Islet of Langerhans (tissue), 1 donor: ENCODE measurements at regions not wholly inside any gene's neighbourhood (a gene's known extent, or its start where the extent isn't known, plus 50 kb on each side); places are given as distances from the start of the nearest gene placed in this dataset.
"Not testable (repeated sequence)": the region's sequence is repeated elsewhere in the genome, so short reads cannot be mapped to it uniquely, and the experiment has no call there.

Experiments
- FAIRE-seq: peaks from one replicate; lab custom pipeline; 2011; peaks lifted over from hg19 to GRCh38; lab: Jason Lieb, UNC

DNA sequence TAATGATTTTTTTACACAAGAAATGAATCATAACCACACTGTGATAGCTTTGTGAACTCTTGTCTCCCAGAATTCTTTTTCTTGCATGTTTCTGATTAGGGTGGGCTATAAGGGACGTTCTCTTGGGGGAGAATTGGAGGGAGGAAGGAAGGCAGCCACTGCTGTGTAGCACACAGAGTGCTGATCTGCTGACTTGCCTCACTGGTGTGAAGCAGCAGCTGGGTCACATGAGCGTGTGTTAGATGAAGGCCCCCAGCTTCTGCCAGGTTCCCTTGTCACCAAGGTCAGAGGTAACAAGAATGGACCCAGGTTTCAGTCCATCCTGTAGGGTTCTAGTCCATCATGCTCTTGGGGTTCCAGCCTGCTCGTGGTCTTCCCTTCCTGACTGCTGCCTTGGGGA is 107.4 kb upstream of the GLI2 start:
- no peak for FAIRE-seq

DNA sequence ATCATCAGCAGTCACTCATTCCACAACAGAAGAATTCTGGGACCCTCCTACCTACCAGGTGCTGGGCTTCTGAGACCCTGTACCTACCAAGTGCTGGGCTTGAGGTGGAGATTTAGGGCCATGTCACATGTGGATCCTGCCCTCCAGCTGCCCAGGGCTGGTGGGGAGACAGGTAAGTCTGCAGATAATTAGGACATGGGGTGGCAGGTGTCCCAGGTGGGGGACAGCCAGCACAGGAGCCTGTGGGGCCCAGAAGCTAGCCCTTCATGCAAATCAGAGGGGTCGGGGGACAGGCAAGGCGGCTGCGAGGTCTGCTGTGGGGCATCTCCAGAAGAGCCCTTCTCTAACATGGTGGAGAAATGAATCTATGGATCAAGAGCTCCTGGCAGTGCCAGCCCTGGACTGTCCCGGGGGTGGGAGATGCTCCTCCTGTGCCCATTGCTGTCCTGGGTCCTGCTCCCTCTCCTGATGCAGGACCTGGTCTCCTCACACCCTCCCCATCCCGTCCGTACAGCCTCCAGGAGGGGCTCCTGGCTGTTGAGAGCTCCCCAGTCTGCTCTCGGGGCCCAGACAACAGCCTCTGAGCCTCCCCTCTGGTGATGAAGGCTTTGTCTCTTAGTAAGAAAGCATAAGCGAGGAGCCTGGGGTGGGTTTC is 106.3 kb upstream of the GLI2 start:
- no peak for FAIRE-seq

DNA sequence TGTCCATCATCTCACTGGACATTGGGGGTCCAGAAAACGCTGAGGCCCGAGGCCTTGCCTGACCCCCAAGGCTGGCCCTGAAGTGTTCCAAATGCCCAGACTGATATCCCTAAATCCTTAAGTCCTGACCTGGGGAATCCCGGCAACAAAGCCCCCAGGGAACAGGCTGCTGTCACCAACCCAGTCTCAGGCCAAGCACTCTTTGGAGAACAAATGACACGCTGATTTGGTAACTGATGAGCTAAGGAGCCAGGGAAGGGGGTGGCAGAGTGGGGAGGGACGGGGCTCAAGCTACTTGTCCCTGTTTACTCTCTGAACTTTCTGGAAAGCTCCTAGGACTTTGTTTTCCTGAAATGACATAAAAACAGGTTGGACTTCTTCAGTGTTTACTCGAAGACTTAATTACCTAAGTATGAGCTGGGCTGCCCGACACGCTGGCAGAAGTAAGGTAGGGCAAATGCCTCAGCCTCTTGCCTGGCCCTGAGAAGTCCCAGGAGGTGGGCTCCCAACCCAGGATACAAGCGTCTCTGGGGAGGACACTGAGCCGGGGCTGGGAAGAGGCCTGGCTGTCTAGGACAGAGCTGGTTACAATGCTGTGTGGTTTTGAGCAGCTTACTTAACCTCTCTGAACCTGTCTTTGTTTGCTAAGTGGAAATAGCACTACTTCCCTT is 105.5 kb upstream of the GLI2 start:
- no peak for FAIRE-seq

DNA sequence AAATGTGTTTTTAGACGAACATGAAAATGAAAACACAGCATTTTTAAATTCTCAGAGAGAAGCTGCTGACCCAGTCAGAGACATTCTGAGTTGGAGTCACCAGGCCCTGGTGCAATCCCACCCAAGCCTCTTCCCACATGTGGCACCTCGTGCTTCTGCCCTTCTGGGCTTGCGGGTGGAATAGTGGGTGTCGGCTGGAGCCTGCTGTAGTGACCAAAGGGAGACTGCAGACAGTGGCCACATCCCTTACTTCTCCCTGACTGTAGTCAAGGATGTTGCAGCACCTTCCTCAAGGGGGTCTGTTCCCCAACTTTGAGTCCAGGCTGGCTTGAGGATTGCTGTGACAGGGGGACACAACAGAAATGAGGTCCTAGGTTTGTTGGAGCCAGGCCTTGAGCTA is 104.4 kb upstream of the GLI2 start:
- no peak for FAIRE-seq

DNA sequence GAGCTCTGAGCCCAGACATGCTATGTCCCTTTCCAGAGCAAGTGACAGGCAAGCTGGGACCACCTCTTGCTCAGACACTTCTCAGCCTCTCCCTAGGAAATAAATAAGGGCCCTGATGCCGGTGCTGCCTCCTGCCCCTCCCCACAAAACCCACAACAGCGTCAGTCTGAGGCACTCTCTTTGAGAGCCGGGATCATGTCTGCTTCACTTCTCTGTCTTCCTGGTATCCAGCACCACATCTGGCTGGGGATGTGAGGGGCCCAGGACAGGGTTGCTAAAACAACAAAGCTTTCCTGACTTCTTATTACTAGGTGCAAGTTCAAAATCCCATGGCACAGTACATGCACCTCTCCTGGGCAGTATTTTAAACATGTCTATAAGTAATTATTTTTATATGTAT is 103.9 kb upstream of the GLI2 start:
- no peak for FAIRE-seq

DNA sequence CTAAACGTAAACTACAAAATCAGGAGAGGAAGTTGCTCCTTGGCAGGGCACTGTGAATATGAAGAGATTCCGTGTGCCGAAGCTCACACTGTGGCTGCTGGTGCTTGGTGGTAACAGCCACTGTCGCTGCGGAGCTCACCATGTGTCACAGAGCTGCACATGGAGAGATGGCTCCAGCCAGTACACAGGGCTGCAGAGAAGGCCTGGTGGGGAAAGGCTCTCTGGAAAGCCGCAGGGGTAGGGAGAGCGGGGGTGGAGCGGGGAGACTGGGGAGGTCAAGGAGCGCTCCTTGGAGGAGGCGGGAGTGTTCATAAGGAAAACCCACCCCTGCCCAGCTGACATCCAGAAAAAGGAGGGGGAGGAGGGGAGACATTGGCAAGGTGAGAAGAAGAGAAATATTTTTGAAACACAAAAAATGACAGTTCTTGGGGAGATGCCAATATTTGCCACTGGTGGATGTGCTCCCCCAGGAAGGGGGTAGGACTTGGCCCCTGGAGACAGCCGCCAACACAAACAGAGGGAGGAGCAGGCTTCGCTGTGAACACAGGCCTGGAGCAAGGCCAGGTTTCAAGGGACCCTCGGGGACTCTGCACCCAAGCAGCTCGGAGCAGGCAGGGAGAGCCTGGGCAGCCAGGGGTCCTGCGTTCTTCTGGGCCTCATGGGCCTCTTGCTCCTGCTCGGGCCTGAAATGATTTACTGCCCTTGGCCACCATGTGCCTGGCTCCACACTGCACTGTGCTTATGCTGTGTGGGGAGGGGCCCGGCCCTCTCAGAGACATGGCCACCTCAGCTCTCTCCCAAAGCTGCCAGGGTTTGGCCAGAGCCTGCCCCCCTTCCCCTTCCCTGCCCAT is 102.6 kb upstream of the GLI2 start:
- FAIRE-seq, result no peak

DNA sequence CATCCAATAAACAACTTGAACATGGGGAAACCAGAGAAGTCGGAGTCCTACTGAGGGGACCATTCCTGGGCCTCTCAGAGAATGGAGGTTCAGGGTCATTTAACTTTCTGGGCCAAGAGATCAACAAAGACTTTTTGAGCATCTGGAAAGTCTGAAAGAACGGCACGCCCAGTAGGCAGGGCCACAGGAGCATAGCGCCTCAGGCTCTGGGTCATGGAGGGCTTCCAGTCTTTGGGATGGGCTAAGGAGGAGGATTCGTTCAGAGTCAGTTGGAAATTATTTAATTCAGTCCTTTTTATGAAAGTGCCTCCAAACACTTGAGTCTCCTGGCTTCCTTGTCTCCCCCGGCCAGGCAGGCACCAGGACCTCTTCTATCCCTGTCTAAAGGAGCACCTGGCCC is 101.1 kb upstream of the GLI2 start:
- FAIRE-seq, result no peak

DNA sequence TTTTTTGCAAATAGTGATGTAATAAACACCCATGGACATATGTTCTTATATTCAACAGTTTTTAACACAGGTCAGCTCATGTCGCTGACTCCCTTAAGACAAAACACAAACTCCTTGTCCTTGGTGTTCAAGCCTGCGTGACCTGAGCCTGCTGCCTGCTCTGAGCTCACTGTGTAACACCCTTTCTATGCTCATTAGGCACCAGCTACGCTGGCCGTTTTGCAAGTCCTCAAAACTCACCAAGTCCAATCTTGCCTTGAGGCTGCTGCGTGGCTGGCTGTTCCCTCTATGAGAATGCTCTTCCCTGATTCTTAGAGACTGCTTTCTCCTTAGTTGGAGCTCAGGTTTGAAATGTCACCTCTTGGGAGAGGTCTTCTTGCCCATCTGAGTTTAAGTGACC is 100.5 kb upstream of the GLI2 start:
- FAIRE-seq, result no peak

DNA sequence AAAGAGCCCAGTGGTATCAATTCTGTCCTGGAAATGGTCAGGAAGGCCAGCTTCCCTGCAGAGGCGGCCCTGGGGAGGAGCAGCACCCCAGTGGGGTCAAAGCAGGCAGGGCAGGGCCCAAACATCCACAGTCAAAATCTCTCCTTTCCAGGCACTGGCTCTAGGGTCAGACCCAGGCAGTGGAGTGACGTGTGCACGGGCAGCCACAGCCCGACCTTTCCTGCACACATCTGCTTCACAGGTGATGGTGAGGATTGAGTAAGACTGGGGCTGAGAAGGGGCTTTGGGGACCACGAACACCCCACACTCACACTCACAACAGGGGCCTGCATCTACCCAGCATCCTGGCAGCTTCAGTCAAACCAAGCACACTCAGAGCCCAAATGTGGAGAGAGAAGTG is 97.8 kb upstream of the GLI2 start:
- FAIRE-seq, result no peak

DNA sequence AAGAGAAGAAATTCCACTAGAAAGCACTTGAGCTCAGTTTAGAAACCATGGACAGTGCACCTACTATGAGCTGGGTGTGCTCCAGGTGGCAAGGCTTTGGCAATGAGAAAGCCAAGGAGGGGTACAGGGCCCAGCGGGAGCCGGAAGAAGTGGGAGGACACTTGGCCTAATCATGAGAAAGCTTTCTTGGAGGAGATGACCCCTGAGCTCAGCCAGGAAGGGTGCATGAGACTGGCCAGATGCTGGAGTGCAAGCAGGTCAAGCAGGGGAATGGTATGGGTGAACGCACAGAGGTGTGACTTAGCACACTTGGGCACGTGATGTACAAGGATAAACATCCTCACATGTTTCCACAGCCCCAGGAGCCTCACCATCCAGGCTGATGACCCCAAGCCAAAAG is 97.2 kb upstream of the GLI2 start:
- FAIRE-seq, result no peak

DNA sequence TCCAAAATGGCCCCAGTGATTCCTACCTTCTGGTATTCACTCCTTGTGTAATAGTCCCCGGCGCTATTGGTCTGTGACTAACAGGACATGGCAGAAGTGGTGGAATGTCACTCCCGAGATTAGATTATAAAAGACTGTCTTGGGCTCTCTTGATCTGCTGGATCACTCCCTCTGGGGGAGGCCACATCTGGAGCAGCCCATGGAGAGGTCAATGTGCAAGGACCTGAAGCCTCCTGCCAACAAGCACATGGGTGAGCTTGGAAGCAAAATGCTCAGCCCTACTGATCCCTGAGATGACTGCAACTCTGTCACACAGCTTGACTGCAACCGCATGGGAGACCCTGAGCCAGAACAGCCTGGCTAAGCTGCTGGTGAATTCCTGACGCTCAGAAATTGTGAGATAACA is 94.3 kb upstream of the GLI2 start:
- no peak for FAIRE-seq

DNA sequence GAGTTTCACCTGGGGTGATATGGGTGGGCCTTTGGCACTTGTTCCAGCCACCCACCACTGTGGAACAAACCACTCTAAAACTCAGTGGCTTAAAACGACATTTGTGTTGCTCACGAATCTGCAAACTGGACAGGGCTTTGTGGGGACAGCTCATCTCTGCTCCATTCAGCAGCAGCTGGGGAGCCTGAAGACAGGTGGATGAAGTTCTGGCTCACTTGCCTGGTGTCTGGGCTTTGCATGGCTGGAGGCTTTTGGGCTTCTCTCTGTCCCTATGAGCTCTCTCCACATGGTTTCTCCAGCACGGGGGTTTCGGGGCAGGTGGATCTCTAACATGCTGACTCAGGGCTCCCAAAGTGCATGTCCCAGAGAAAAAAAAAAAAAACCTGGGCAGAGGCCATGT is 93.0 kb upstream of the GLI2 start:
- FAIRE-seq, result no peak

DNA sequence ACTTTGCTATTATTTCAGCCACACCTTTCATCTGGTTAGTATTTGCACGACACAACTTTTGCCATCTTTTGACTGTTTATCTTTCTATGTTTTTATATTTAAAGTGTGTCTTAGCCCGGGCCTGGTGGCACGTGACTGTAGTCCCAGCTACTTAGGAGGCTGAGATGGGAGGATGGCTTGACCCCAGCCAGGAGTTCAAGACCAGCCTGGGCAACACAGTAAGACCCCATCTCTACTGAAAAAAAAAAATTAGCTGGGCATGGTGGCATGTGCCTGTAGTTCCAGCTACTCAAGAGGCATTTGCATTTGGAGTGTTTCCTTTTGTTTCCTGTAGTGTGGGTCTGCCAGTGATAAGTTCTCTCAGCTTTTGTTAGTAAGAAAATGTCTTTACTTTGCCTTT is 88.7 kb upstream of the GLI2 start:
- FAIRE-seq, result no peak

DNA sequence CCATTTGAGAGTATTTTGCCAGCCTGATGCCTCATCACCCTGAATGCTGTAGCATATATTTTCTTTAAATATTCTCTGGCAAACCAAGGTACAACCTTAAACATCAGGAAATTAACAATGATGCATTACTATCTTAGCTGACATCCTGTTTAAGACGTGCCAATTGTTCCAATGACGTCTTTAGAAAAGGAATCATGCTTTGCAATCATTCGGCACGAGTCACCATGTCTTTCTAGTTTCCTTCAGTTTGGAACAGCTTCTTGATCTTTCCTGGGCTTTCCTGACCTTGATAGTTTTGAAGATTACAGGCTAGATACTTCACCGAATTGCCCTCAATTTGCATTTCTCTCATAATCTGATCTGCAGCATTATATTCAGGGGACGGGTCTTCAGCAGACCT is 88.2 kb upstream of the GLI2 start:
- FAIRE-seq, result no peak

DNA sequence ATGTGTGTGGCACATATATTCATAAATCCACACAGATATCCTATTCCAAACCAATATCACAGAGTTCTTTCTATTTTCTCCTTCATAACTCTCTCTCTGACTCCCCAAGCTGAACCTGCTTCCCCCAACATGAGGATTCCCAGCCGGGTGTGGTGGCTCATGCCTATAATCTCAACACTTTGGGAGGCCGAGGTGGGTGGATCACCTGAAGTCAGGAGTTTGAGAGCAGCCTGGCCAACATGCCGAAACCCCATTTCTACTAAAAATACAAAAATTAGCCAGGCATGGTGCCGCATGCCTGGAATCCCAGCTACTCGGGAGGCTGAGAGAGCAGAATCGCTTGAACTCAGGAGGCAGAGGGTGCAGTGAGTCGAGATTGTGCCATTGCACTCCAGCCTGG is 86.3 kb upstream of the GLI2 start:
- FAIRE-seq, result not testable (repeated sequence)

DNA sequence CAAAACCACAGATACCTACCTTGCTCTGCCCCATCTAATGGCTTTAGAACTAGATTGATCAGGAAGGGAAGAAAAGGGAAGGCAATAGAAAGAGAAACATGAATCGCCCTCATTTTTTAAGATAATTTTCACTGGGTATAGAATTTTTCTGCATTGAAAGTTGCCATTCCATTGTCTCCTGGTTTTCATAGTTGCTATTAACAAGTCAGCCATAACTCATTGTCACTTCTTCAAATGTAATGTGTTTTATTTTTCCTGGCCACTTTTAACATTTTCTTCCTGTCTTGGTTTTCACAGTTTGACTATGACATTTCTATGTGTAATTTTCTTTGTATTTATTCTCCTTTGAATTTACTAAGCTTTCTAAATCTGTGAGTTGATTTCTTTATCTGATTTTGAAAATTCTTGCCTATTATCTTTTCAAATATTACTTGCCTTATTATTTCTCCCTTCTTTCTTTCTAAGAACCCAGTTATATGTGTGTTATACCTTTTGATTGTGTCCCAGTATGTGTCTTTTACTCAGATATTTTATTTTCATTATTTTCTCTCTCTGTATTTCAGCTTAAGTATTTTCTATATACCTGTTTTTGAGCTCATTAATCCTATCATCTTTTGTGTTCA is 85.5 kb upstream of the GLI2 start:
- peak; percentile 64 for FAIRE-seq

DNA sequence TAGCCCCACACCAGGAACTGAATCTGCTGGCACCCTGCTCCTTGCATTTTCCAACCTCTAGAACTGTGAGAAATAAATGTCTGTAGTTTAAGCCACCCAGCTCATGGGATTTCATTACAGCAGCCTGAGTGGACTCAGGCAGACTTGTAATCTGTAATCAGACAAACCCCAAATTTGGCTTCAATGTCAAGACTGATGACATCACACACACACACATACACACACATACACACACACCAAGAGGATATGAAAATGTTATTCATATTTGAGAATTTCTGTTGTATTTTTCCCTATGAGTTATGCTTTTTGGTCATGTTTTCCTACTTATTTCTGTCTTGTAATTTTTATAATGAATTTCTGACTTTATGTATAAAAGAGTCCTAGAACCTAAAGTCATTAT is 83.8 kb upstream of the GLI2 start:
- FAIRE-seq, result no peak

DNA sequence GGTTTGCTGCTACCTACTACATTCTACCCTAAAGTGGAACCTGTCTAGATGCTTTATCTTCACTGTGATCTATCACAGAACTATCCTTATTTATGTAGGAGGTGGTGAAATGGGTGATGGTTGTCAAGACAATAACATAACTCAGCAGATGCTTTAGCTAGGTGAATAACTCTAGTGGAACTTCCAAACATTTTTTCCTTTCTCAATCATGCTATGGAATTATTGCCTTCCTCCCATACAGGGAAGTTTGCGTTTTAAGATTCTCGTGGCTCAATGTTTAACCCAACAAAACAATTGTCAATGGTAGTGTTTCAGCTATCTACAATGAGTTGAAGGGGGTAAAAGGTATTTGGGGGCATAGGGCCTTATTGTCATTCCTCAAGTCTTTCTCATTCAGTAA is 82.6 kb upstream of the GLI2 start:
- FAIRE-seq, result no peak

DNA sequence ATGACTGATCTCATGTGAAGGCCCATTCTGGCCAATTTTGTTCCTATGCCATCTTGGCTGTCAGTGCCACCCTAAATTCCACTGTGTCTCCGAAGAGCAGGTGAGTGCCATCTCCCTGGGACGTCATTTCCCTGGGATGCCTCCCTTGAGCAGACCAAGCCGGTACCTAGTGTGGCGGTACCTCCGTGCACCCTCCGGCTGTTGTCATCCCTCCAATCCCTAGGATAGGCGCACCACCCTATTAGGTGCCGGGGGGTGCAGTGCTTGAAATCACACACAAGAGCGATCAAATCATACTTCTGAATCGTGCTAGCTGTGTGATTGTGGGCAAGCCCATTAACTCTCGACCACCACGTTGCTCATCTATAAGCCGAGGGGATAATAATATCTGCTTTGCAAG is 81.8 kb upstream of the GLI2 start:
- no peak for FAIRE-seq

DNA sequence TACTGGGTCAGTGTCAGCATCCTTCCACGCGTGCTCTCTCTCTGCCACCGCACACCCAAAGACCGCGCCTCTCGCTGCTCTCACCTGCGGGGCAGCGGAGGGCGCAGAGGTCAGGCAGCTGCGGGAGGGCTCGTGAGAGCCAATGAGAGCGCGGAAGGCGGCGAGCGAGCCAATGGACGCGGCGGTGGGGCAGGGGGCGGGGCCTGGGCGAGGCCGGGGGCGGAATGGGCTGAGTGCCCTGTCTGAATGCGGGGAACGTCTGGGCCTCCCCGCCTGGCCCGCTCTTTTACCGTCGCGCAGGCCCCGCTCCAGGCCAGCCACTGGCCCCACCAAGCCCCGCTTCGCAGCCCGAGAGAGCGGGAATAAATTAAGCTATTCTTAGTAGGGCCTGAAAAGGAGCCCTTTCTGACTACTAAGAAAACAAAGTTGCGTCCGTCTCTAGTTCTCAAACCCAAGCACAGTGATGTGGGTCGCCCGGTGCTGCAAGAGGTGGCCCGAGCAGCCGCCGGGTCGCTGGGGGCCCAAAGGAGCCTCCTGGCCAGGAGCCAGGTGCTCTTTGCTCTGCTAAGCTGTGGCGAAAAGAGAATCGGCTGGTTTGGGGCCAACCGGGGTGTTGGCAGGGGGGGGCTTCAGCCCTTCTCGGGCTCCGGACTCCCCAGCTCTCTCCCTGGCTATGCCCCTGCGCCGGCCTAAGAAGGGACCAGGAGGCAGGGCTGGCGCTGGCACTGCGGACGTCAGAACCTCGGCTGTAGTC is 81.1 kb upstream of the GLI2 start:
- FAIRE-seq, result no peak

DNA sequence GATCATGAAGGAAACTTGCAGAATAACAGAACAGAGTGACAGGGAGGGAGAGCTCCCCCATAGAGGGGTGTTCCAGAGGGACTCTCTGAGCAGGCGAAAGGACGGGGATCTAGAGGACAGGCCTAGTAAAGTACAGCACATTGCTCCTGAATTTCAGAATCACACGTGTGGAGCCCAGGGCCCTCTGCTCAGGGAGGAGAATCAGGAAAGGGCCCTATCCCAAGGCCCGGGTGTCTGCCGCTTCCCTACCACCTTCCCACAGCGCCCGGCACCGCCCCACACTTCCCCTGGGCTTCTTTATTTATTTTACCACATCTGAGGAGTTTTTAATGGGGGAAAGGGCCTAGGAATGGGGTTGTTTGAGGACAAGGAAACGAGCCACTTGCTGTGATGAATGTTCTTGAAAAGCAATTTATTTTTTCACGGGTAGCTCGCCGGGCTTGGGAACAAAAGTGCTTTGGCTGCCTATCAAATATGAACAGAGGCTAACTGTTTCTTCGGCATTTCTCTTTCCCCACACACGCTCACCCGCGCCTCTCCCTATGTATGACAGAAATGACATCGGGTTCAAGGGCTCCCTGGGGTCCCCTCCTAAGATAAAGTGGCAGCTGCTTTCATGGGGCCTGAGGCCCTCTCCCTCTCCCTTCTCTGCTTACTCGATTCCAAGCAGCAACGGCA is 79.3 kb upstream of the GLI2 start:
- FAIRE-seq, result no peak
